ENCODE measurements at regions not wholly inside any gene's neighbourhood (a gene's known extent, or its start where the extent isn't known, plus 50 kb on each side); places are given as distances from the start of the nearest gene placed in this dataset.

DNA sequence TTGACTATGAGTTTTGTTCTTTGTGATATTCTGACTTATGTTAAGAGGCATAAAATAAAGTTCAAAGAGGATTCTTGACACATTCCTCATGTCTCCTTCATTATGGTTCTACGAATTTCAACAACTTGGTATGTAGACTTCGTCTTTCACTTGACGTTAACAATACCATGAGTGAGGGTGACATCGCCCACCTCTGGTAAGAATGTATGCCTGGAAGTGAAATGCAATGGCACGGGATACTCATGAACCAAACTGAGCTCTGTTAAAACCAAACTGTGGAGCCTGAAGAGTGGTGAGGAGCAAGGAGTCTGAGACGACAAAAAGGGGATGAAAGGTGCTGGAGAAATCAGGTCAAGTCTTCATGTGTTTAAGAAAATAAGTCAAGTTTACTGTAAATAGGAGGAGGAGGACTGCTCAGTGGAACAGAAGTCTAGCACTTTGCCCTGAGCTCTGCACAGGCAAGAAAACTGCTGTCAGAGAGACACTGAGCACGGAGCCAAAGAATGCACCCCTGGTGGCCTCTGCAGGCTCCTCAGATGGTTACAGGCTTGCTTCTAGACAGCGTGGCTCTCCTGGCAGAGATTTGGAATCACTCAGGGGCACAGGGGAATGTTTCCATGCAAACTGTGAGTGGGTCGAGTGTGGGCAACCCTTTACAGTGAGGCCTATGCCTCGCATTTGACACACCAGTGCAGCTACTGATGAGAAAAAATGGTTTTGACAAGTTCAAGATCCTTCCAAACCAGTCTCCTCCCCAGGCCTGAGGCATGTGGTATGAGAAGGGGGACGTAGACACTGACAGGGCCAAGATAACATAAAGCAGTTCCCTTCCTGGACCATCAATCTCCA, 470.1 kb downstream of the IRX1 start:
- no peak for DNase-seq (ENCODE audit: low read depth in 3 of 3)

DNA sequence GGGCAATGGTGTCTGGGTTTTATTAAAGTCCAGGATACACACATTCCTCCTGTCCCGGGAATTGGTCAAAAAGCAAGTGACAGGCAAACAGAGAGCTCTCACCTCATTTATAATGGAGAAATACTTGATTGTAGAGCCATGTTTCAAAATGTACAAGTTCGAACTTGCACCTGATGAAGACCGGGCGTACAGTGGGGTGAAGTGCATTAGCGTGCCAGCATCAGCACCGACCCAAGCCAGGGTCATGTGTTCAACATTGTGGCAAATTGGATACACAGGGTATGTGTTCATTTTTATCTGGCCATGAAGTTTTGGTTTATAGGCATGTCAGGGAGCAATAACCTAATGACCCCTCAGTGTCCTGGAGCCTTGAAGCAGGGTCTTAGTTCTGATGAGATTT, 472.5 kb downstream of the IRX1 start:
- no peak for DNase-seq (ENCODE audit: low read depth in 3 of 3)

DNA sequence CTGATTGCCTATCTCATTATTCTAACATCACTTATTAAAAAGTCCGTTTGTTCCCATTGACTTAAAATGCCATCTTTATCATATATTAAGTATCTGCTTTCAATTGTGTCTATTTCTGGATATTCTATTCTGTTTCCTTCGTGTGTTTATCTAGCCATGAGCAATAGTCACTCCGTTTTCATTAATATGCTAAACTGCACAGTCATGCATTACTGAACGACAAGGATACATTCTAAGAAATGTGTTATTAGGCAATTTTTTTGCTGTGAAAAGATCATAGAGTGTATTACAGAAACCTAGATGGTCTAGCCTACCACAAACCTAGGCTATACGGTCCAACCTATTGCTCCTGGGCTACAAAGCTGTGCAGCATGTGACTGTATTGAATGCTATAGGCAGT, 482.9 kb downstream of the IRX1 start:
- DNase-seq (ENCODE audit: low read depth in 3 of 3), result no peak

DNA sequence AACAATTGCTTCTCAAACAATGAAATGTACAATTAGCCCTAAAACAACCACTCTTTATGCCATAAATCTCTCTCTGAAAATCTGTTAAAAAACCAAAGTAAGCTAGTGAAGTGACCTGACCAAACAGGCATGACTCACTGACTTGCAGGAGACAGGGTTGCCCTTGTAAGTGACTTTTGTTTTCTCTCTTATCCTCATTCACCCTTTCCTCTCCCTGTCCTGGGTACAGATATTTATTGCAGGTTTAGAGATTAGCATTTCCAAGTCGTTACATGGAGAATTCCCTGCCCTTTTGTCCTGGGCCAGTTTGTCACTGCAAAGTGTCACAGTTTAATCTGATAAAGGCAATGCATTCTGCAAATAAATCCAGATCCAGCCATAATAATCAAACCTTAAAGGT, 484.2 kb downstream of the IRX1 start:
- no peak for DNase-seq (ENCODE audit: low read depth in 3 of 3)

DNA sequence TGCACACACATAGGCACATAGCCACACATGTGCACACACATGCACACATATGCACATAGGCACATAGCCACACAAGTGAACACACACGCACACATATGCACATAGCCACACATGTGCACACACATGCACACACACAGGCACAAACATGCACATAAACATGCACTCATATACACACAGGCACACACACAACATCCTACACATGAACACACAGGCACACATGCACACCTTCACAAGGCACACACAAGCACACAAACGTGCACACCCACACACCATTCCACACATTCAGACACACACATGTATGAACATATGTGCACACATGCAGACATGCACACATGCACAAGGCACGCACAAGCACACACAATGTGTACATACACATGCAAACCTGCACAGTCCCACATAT, 484.7 kb downstream of the IRX1 start:
- no peak for DNase-seq (ENCODE audit: low read depth in 3 of 3)

DNA sequence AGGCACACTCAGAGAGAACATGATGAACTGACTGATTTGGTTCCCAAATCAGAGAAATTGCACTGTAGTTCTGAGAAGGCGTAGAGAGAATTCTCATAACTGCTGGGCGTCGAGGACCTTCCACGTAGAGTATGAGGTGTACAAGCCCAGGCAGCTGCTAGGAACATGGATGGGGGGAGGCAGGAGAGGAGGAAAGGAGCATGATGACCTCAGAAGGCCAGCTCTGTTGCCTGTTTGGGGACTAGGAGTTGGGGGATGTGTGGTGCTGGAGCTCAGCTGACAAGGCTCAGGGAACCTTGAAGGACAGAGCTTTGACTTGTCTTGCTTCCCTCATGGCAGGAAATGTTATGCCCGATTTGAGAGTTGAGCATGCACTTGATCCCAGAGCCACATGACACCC, 485.4 kb downstream of the IRX1 start:
- no peak for DNase-seq (ENCODE audit: low read depth in 3 of 3)

DNA sequence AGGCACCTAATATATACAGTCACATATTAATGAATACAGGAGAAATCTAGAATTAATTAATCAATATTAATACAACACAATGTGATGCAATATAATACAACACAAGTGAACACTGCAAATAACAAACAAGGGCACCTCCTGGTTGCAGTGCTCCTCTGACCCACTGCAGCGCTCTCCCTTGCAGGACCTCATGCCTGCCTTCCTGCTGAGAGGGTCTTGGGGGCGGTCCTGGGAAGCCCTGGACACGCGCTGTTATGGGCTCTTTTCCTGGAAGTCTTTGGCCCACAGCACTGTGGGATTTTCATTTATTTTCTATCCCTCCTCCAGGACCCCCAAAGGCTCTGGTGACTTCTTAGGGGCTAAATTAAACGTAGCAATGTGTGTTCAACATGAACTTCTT, 485.8 kb downstream of the IRX1 start:
- no peak for DNase-seq (ENCODE audit: low read depth in 3 of 3)

DNA sequence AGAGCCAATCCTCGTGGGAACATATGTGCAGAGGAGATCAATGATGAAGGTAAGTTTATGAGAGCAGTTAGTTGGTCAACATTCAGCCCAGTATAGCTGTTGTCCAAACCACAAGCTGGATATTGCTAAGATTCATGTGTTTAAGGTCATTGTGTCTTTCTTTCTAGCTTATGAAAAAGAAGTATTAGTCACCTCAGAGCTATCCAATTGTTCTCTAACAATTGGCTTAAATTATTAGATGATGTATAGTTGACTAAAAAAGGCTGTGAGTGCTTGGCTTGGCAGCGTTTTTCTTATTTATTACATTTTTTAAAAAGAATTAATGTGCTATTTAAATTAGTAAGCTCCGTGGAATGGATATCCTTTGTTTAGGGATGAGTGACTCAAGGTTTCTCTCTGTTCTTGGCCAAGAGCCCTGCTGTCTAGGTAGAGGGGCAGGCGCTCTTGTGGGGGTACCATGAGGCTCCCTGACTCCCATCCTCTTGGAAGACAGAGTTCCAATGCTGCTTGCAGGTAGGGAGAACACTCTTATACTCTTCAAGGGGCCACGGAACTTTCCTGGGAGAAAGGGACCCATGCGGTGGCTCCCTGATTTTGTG, 487.4 kb downstream of the IRX1 start:
- no peak for DNase-seq (ENCODE audit: low read depth in 3 of 3)

DNA sequence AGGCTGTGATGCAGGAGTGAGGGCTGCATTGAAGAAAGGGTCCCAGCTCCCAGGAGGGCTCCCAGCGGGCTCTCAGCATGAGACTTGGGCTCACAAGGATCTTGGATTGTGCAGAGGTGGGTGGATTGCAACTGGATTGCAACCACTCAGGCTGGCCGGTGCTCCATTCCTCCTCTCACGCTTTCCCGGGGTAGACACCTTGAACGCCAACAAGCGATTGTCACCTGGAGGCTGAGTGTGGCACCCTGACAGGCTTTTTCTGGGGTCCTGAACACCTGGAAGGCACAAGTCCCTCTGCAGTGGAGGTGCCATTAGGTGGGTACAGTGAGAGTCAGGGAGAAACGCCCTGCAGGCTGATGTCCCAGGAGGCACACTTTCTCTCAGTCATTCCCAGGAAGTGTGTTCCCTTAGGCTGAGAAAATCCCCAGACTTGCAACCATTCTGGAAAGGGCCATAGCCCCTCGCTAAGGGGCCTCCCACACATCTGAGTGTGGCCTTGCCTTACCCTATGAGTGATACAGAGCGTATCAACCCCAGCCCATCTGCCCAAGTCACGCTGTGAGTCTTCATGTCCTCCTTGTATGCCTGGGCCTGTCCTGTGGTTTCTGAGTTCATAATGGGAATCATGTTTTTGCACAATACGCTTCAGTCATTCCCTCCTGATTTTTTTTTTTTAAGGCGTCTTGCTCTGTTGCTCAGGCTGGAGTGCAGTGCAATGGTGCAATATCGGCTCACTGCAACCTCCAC, 488.1 kb downstream of the IRX1 start:
- DNase-seq (ENCODE audit: low read depth in 3 of 3), result no peak

DNA sequence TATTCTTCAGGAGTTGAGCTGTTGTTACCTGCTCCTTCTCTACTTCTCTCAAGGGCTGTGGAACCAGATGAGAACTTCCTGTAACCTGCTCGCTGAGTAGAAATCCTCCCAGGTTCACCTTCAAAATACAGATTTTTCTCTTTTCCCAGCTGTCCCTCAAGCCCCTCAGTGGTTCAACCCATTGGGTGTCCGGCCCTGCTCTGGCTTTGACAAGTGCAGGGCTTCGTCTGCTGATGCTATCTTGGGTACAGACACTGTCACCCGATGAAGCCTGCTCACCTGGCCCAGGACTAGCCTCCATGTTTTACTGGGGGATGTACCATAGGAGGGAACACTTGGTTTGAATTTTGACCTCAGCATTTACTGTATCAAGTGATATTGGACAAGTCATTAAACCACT, 490.4 kb downstream of the IRX1 start:
- no peak for DNase-seq (ENCODE audit: low read depth in 3 of 3)

DNA sequence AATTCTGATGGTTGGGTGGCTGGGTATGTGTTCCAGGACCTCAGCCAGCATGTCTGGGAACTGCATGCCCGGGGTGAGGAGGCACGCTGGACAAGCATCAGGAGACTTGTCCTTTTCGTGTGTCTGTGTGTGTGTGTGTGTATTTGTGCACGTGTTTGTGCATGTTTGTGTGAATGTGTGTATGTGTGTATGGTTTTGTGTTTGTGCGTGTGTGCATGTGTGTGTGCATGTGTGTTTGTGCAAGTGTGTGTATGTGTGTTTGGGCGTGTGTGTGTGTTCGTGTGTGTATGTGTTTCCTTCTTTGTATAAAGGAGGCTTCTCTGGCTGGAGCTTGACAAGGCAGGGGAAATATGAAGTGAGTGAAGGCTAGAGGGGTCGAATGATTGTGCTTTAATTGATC, 491.5 kb downstream of the IRX1 start:
- no peak for DNase-seq (ENCODE audit: low read depth in 3 of 3)

DNA sequence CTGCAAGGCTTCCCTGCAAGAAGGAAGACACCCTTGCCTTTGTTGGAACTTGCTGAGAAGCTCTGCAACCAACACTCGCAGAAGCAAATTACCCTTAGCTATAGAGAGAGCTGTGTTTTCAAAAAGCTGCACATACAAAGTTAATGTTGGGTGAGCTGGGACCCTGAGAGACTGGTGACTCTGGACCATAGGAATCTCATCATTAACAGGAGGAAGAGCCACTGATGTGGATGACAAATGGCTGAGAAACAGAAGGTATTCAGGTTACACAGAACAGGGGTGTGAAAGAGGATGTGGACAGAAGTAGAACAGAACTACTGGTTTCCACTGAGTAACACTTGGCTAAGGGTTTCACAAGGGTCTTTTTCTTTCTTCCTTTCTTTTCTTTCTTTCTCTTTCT, 493.5 kb downstream of the IRX1 start:
- DNase-seq (ENCODE audit: low read depth in 3 of 3), result no peak

DNA sequence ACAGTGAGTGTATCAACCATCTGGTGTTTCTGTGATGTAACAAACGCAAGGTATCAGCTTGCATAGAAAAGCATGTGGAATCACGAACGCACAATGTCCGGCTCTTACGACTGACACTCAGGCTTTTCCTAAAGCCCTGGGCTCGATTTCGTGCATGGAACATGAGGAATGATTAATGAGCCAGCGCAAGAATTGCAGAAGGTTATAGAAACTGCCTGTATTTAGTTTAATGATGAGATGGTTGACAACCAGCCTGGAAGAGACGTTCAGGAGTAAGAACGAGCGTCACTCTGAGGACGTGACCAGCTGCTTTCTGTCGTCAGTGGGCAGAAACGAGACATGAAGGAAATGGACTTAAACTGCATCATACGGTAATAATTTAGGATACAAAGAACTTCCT, 497.6 kb downstream of the IRX1 start:
- DNase-seq (ENCODE audit: low read depth in 3 of 3), result no peak

DNA sequence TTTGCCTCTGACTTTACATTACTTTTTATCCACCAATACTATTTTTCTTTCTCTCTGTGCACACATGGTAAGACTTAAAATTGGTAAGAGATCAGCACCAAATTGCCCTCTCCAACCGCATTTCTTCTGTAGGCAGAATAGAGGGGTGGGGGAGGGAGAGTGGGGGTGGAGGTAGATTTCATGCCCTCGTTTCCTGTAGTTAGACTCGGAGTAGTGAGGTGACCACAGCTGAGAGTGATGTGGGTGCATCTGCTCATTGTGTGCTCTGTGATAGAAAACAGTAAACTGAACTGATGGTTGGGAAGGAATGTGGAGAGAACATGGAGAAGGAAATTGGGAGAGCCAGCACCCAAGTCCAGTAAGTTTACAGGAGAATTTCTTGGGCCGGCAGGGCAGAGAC, 498.3 kb downstream of the IRX1 start:
- no peak for DNase-seq (ENCODE audit: low read depth in 3 of 3)

DNA sequence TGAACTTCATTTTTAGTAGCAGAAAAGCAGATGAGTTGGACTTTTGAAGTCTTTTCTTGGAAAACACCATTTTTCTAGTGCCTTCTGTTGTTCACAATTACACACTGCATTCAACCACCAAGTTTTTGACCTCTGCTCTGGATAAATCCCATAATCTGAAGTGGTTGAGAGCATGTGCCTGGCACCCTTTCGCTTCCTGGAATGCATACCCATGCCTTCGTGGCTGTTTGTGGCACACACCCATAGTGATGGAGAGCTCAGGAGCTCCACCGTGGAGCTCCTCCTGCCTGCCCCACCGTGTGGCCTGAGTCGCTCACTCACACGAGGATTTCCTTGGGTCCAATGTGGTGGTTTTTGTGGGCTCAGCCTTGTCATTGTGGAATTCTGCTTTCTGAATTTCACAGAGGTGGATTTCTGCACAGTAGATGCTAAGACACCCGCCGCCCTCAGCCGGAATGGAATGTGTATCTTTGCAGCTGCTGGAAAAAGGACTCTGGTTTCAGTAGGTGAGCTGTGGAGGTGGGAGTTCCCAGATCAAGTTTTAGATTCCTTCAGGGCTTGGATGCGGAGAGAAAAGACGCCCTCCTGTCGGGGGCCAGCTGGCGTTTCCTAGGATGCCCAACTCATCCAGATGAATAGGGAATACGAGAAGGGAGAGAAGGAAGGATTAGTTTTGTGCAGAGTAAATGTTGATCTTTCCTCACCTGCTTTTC, 500.4 kb downstream of the IRX1 start:
- DNase-seq (ENCODE audit: low read depth in 3 of 3), result no peak

DNA sequence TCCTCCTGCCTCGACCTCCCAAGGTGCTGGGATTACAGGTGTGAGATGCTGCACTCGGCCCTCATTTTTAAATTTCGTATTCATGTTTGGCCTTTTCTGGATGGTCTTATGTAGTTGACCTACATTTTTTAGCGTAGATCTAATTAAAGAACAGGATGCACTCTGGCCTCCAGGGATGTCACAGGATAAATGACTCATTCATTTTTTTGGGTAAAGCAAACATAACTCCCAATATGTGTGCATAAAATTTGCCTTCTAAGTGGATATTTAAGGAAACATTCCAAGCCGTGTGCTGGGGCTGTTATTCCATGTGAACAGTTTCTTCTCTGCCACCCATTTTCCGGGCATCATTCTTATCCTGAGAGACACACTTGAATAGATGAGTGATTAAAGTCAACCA, 501.6 kb downstream of the IRX1 start:
- DNase-seq (ENCODE audit: low read depth in 3 of 3), result no peak

DNA sequence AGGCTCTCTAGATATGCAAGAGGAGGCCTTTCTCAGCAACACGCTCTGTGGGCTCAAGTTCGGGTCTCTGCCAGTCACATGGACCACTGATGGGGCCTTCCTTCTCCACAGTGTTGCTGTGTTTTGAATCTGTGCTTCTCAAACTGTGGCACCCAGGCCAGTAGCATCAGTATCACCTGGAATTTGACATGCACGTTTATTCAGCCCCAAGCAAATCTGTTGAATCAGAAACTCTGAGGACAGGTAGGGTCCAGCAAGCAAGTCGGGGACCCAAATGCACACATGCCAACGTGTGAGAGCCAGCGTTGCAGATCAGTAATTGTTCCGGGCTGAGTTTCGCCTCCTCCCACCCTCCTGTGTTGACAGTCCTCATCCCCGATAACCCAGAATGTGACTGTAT, 502.6 kb downstream of the IRX1 start:
- DNase-seq (ENCODE audit: low read depth in 3 of 3), result no peak

DNA sequence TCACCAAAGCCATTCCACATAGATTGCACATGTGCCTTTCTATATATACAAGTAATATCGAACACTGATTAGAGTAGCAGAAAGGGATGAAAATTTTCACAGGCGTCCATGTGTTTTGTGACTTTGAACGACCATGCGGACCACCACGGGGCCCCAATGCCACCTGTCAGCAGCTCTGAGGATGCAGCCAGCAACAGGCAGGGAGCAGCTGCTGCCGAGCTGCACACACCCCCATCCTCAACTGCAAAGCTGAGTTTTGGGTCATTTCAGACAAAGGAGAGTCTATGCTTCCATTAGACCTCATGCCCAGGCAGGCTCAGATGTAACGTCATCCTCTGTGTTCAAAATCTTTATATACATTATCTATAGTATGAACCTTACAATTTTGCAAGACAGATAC, 503.8 kb downstream of the IRX1 start:
- DNase-seq (ENCODE audit: low read depth in 3 of 3), result no peak

DNA sequence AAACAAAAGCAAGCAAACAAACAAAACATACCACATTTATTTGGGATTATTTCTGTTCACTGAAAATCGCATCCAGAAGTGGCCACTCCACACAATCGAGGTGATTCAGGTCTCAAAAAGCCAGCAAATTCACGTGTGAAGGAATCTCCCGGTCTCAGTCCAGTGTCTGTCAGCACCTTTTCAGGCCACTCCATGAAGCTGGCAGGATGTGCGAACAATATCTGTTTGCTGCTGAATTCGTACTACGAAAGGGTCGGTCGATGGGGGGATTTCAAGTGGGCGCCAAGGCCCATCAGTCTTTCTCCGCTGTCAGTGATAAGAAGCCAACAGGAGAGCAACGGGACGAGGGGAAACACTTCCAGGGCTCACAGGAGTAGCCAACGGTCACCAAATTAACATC, 505.1 kb downstream of the IRX1 start:
- no peak for DNase-seq (ENCODE audit: low read depth in 3 of 3)

DNA sequence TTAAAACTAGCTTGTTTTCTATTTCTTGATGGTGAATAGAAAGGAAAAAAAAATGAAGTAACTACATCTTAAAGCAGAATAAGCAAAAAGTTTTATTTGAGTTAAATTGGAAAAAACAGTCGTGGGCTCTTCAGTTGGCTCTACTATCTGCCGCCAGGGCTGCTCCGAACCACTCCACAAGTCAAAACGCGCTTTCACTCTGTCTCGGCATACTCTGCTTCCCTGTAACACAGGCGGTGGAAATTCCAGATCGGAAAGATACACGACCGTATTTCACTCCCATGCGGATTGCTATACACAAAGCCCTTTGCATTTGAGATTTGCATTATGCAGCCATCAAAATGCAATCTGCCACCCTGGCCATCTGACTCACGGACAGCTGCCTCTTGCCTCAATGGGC, 505.6 kb downstream of the IRX1 start:
- no peak for DNase-seq (ENCODE audit: low read depth in 3 of 3)

DNA sequence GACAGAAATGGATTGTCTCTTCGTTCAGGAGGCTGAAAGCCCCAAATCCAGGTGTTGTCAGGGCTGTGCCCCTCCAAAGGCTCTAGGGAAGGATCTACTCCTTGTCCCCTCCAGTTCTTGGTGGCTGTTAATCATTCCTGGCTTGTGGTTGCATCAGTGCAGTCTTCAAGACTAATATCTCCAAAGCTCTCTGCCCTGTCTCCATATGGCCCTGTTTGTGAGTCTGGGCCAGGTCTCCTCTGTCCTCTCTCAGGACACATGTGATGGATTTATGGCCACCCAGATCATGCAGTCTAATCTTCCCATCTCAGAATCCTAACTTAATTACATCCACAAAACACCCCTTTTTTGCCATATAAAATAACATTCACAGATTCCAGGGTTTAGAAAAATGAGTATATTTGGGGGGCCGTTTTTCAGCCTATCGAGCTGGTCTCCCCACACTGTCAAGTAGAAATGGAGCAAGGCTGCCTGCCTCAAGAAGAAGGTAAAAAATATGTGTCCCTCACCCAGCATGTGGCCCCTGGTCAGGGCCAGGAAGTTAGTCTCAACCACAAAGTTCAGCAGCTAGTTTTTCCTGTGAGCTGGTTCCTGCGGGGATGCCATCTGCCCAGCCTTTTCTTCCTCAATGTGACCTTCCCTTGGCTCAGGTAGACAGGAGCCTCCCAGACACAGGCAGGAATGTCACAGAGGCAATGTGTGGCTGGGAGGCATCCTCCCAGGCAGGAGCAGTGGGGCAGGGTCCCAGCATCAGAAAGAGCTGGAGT, 509.4 kb downstream of the IRX1 start:
- no peak for DNase-seq (ENCODE audit: low read depth in 3 of 3)

DNA sequence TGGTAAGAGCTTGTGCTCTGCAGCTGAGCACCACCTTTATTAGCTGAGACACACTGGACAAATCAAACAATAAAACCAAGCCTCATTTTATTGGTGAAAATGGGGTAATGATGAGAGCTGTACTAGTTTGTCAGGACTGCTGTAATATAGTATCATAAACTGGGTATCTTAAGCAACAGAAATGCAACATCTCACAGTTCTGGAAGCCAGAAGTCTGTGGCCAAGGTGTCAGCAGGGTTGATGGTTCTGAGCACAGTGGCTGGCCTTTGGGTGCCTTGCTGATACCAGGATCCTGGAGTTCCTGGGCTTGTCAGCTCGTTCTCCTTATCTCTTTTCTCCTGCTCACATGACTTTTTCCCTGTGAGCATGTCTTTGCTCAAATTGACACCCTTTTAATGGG, 513.1 kb downstream of the IRX1 start:
- DNase-seq (ENCODE audit: low read depth in 3 of 3), result no peak
